GM18951 (cell line): ENCODE measurements at regions not wholly inside any gene's neighbourhood (a gene's known extent, or its start where the extent isn't known, plus 50 kb on each side); places are given as distances from the start of the nearest gene placed in this dataset.
"Not testable (repeated sequence)": the region's sequence is repeated elsewhere in the genome, so short reads cannot be mapped to it uniquely, and the experiment has no call there.

Experiments used
- POLR2A ChIP-seq: IDR thresholded peaks from 4 replicates; pipeline ENCODE4 v1.6.1; 2011; ENCODE audit warnings: mild to moderate bottlenecking; ENCODE audit not compliant: insufficient read length, insufficient read depth; ENCODE audit errors: extremely low read depth
- in situ Hi-C: fragments of 300-500 bp; cut with MboI; formaldehyde crosslinking; loops from one replicate; pipeline ENCODE4 v1.12.0; 2022; ENCODE audit warnings: low sequenced_read_pairs, mixed read lengths, inconsistent platforms; ENCODE audit not compliant: unreplicated experiment

DNA sequence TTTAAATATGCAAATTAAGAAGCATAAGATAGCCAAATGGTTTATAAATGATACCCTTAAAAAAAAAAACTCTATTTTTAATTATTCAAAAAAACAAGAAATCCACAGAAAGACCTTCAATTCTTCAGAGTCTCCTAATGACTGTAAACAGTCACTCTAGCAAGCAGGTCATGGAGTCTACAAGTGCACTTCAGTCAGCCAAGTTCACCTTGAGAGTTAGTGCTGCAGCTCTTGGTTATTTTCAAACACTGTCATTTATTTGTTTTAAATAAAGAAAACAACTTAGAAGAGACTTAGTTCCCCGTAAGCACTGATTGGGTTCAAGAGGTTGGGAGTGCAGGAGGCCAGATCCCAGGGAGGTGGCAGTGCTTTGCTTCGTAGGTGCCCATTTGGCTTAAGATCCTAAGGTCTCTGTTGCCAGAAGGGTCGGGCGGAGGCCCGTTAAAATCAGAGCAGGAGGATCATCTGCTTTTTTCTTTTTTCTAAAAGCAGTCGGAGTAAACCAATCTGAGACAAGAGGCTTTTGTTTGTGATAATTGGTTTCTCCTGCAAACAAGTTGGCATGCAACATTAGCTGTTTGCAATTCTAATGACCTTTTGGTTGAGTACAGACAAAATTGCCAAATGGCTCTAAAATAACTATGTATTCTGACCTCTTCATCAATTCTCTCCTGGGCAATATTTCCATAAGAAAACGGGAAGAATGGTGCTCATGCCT lies 86.4 kb upstream of the ELMO1 start:
- no peak for TF ChIP-seq POLR2A
- in situ Hi-C loops = no loop called here

DNA sequence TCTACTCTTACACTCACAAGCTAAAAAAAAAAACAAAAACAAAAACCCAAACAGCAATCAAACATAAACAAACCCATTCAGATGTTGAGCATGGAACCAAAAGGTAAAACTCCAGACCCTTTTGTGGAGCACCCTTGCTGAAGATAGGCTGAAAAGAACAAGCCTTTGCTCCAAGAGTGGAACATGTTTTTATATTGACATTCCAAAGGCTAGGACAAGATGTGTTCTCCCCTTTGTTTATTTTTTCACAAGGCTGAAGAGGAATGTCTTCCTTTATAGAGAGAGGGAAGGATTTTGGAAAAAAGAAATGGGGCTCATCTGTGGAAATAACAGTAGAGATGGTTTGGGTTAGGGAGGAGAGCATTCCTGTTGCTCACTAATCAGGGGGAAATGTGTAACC lies 87.2 kb upstream of the ELMO1 start:
- in situ Hi-C loops = no loop called here
- no peak for TF ChIP-seq POLR2A

DNA sequence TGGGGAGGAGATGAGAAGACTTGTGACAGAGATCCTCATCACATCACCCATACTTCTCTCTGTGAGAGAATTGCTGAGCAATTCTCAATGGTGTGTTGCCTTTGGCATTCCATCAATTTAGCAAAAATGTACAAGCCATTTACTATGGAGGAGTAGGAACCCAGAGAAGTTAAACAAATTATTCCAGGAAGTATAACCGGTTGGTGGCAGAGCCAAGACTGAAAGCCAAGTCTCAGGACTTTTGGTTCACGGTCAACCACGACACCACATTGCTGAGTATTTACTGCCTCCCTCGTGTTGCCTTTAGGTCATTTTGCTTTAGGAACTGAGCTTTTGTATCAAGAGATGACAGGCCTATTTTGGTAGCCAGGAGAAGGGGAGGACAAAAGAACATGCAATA lies 88.0 kb upstream of the ELMO1 start:
- in situ Hi-C loops = no loop called here

DNA sequence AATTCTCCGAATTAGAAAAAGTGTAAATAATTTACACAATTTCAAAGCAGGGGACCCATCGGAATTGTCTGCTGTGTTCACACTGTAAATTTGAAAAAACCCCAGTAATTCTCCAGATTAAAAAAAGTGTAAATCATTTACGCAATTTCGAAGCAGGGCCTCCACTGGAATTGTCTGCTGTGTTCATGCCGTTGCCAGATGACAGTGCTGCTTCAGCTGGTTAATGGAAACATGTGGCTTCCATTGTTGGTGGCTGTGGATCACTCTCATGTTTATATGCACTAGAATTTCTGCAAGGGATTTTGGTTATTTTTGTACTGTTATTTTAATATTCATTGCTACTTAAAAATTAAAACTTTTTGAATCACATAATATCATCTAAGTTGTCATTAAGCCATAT lies 88.8 kb upstream of the ELMO1 start:
- TF ChIP-seq POLR2A = no peak
- in situ Hi-C loops = no loop called here

More for the DNA sequence above, 88.0 kb upstream of the ELMO1 start:
- no peak for TF ChIP-seq POLR2A

DNA sequence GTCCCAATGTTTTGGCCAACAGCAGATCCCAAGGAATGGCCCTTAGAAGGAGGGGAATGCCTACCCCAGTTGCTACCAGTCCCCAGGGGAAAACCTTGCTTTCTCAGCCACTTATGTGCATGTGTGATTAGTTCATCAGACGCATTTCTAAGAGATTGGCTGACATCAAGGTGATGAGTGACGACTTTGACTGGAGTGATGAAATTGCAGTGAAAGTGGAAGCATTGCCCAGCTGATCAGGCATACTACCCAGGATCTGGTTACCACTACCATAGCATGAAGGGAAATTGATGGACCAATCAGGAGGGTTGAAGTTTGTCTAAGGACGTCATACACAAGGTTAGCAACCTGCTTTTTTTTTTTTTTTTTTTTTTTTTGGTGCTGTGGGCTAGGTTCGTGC lies 90.3 kb upstream of the ELMO1 start:
- TF ChIP-seq POLR2A = no peak
- in situ Hi-C loops = no loop called here

DNA sequence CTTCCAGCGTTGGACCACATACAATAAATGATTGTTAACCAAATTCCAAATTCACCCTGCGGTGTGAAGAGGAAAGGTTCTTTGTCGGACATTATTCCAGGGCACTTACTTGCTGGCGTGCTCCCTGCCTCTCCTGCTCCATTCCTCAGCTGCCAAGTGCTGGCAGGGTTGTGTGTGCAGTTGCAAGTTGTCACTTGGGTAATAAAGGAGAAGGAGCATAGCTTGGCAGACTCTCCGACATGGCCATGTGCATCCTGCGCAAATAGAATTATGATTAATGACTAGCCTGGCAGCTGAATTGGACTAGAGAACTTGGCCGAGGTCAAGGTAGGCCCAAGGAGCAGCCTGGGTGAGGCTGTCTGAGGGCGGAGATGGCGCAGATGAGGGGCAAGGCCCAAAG lies 92.3 kb upstream of the ELMO1 start:
- TF ChIP-seq POLR2A = no peak
- in situ Hi-C loops = no loop called here

DNA sequence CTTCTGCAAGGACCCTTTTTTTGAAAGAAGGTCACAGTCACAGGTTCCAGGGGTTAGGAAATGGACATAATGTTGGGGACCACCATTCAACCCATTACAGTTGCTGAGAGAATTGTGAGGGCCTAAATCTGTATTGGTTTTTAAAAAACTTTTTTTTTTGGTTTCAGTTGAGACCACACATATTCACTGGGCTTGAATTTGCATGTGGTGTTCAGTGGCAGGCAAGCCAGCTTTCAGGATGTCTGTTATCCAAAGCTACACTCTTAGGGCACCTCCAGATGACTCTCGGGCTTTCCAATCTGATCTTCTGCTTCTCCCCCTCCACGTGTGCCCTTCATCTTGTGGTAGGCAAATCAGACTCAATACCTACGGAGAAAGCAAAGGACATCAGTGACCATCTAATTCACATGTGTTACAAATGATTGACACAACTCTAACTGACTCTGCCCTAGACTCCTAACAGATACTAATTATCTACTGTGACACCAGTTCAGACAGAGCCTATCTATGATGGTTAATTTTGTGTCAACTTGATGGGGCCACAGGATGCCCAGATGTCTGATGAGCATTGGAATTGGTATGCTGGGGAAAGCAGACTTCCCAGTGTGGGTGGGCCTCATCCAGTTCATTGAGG lies 93.3 kb upstream of the ELMO1 start:
- in situ Hi-C loops = no loop called here
- TF ChIP-seq POLR2A = no peak

DNA sequence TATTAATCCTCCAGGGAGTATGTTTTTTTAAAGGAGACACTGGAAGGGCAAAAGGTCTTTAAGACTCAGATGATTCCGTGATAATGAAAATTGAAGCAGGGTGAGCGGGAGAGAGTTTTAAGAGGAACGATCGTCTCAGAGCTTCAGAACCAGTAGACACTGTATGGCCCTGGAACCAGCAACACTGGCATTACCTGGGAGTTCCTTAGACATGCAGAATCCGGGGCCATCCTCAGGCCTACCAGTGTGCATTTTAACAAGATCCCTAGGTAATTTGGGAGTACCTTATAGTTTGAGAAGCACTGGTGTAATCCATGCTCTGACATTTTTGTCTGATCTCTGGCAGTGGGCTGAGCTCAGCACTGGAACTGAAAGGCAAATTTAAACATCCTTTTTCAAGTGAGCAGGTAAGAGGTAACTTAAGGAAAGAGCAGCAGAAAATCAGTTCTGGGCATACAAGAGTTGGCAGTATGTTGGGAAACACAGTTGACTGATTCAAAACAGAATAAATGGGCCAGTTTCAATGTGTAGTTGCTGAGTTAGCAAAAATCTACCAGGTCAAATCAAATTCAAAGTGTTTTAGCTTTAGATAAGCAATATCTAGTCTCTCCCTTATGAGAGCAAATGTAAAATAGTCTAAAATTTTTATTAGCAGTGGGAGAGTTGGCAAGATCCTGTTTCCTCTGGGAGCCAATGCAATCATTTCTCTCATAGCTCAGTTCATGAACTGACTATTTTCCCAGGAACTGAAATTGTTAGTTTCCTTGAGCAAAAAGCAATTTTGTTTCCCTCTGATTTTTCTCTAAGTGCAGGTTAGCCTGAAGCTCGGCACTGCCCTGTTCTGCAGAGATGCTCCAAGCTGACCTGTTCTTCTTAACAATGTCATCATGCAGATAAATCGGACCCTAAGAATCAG lies 97.2 kb upstream of the ELMO1 start:
- in situ Hi-C loops = no loop called here
- TF ChIP-seq POLR2A = no peak

DNA sequence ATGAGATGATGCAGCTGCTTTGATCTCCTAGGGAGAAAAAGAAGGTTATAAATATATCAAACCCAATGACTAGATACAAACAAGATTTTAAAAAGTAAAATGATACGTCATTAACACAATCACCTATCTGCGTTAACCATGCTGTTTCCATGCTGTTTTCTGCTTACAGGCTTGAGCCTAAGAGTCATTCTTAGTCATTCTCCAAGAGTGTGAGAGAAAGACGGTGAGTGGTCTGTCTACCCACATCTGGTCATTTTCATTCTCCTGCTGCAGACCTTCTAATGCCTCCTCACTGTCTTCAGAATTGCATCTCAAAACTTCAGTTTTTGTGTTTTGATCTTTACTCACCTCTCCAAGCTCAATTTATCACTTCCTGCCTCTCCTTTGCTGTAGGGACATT lies 98.0 kb upstream of the ELMO1 start:
- TF ChIP-seq POLR2A = no peak
- in situ Hi-C loops = no loop called here

DNA sequence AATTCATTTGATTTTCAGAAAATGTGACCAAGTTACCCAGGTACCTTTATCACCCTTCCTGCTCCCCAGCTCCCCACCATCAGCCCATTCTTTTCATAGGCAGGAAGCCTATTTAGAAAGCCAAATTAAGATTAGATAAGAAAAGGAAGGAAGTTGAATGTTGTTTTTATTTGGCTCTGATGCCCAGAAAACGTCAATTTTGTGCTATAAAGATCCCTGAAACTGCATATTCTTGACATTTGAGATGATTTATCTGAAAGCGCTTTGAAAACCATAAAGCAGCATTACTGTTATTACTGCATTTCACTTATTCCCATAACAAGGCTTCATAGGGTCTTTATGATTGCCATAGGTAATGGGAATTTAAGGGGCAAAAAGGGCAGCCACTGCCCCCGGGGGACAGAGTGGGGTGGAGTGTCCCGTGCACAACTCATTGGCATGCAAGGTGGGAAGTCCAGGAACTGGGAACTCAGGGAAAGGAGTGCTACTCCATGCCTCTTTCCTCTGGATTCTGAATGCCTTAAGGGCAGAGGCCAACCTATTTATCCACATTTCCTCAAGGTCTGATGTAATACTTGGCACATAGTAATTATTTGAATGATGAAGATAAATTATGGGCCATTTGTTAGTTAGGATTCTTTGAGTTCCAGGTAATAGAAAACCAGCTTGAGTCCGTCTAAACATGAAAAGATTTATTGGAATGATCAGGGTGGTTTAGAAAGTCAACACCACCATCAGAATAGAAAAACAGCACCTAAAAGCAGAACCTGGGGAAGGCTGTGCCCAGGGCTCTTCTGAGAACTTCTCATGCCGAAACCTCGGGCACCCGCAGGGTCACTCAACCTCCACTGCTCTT lies 100.6 kb upstream of the ELMO1 start:
- in situ Hi-C loops = no loop called here
- no peak for TF ChIP-seq POLR2A

DNA sequence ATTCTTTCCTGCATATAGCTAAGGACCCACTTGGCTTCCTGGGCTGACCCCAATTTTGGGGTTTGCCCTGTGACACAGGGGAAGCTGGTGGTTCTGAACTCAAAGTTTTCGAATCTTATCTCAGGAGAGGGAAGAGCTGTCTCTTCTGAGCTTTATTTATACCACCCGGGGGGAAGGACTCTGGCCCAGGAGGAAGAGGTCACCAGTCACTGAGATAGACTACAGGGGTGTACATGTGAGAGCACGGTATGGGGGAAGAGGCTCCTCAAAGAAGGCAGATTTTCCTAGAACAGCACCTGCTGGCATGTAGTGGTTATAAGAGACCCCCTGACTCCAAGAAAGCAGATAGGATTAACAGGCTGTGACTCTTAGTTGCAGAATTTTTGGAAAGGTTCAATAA lies 101.8 kb upstream of the ELMO1 start:
- in situ Hi-C loops = no loop called here
- no peak for TF ChIP-seq POLR2A

DNA sequence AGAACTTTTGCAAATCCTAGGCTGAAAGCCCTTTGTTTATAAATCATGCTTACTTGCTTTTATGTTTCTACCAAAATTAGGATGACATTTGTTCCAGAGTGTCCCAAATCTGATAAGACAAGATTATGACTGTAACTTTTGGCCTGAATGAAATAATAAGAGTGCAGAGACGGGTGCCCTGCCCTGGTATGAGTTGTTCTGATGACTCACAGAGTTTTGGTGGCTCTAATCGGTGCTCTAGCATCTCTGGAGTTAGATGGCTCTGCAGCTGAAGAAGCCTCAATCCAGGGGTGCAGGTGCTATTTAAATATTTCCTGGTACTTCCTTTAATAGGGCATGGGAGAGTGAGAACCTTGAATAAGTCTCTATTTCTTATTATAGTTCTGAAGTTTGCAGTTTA lies 102.2 kb upstream of the ELMO1 start:
- no peak for TF ChIP-seq POLR2A
- in situ Hi-C loops = no loop called here

DNA sequence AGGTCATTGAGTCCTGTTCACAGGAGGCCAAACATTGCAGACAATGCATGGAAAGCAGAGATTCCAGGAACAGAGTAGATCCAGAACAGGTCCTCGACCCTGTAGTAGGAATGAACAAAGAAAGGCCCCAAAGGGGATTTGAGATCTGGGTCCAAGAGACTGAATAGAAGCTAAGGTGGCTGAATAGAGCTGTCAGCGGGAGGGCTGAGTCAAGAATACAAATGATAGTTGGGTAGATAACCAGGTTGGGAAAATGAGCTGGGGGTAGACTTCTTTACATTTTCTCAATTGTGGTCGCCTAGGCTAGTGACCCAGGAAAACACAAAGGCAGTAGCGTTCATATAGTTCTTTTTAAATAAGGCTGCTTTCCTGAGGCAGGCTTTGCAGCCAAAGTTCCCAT lies 103.4 kb upstream of the ELMO1 start:
- in situ Hi-C loops = no loop called here
- TF ChIP-seq POLR2A = no peak

DNA sequence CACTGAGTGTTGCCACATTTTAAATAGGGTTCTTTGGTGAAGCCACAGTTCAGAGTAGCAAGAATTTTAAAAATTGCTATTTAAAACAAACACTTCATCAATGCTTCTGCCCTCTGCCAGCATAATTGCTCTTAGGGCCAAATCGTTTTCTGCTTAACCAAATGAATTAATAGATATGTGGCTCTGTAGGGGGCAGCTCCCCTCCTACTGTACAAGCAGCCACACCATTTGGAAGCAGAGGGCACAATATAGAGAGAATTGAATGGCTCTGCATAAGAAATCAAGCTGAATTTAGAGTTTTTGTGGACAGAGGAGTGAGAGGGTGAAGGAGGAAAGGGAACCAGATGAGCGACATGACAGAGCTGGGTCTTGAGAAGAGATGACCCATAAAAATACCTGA lies 103.8 kb upstream of the ELMO1 start:
- in situ Hi-C loops = not testable (repeated sequence)
